GM18858 (cell line): ENCODE measurements at regions not wholly inside any gene's neighbourhood (a gene's known extent, or its start where the extent isn't known, plus 50 kb on each side); places are given as distances from the start of the nearest gene placed in this dataset.
"Not testable (repeated sequence)": the region's sequence is repeated elsewhere in the genome, so short reads cannot be mapped to it uniquely, and the experiment has no call there.

Experiments used
- ATAC-seq: cut with Tn5 transposase; IDR thresholded peaks from one replicate; pipeline ENCODE4 v1.9.1; 2021; ENCODE audit not compliant: unreplicated experiment

DNA sequence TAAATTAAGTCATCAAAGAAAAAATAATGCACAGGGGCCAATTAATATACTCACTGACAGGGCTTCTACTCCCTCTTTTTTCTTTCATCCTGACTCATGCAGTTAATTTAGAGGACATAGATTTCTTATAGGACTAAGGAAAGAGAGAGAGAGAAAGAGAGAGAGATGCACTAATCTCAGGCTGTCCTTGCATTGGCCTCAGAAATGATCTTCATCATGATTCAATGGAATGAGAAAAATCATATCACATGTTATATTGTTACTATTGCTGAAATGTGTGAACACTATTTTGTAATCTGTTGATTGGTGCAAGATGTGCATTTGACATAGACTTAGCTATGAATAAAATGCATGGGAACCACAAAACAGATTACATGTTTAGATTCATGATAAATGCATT lies 608.3 kb upstream of the NUDT12 start:
- no peak for ATAC-seq

GRCh38 chr5:104146652-104147051 lies 584.1 kb upstream of the NUDT12 start:
- no peak for ATAC-seq

DNA sequence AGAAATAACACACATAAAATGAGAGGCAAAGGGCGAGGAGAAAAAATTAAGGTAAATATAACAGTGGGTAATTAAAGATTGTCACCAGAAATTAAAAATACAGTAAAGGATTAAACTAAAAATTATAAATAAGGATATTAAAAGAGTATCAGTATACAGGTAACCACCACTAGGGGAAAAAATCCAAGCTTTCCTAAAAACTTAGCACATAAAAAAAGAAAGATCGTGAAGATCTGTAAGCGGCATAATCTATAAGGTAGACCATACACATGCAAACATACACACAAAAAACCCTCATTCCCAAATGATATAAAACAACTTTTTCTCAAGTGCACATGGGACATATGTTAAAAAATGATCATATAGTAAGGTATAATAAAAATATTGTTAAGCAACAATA lies 577.3 kb upstream of the NUDT12 start:
- ATAC-seq: no peak

DNA sequence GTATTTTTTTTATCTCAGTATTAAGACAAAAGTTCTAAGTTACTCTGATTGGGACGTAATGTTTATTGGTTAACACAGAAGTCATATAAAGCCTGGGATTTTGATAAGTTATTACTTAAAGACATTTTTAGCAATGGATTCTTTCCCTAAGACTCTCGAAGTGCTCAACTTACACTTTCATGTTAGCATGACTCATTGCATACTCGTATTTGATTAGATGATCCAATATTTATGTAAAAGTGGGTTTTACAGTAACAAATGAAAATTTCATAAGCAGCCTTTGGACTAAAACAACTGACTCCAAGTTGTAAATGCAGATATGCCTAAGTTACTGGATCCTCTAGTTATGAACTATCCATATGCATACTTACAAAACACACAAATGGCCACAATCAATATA lies 567.7 kb upstream of the NUDT12 start:
- no peak for ATAC-seq

GRCh38 chr5:104128348-104128747 lies 565.8 kb upstream of the NUDT12 start:
- ATAC-seq: no peak

DNA sequence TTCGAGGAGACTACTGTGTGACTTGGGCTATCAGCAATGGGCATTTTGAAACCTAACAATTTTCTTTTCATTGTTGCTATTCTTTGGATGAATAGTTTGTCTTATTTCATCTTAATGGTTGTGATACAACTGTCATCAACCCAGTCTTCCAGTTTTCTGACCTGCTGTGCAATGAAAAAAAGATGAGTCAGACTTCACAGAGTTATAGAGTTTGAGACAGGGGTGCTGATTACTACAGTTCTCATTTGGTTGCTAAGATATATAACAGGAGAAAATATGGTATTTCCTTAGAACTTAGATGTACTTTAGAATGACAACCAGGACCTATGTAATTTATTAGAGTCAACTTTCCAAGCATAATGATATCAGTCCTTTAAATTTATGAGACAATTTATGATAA lies 564.4 kb upstream of the NUDT12 start:
- no peak for ATAC-seq

DNA sequence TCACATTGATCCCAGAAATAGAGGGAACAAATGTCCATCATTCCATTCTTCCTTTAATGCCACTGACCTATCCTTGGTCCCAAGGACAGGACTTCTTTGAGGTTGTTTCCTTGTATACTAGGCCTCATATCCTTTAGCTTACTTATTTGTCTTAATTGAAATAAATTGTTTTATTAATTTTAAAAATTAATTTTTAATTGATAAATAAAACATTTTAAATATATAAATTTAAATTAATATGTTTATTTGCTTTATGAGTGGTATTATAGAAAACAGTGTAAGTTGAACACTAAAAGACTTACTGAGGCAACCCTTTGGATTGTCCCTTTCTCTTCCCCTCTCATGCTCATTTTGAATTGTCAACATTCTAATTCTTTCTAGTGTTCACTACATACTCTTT lies 556.9 kb upstream of the NUDT12 start:
- no peak for ATAC-seq

- no peak for ATAC-seq
Measured at GRCh38 chr5:104111632-104112031, 549.0 kb upstream of the NUDT12 start.

GRCh38 chr5:104096451-104096850 lies 533.9 kb upstream of the NUDT12 start:
- no peak for ATAC-seq

DNA sequence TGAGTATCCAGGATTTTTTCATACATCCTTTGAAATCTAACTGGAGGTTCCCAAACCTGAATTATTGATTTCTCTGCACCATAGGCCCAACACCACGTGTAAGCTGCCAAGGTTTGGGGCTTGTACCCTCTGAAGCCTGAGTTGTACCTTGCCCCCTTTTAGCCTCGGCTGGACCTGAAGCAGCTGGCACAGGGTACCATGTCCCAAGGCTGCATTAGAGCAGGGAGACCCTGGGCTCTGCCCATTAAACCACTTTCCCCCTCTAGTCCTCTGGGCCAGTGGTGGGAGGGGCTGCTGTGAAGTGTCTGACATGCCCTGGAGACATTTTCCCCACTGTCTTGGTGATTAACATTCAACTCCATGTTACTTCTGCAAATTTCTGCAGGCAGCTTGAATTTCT lies 532.9 kb upstream of the NUDT12 start:
- no peak for ATAC-seq

- no peak for ATAC-seq
Measured at GRCh38 chr5:104088876-104089778, 526.5 kb upstream of the NUDT12 start.

GRCh38 chr5:104084896-104085295 lies 522.3 kb upstream of the NUDT12 start:
- no peak for ATAC-seq

GRCh38 chr5:104082754-104083153 lies 520.2 kb upstream of the NUDT12 start:
- no peak for ATAC-seq

- no peak for ATAC-seq
Measured at GRCh38 chr5:104081232-104081631, 518.6 kb upstream of the NUDT12 start.

DNA sequence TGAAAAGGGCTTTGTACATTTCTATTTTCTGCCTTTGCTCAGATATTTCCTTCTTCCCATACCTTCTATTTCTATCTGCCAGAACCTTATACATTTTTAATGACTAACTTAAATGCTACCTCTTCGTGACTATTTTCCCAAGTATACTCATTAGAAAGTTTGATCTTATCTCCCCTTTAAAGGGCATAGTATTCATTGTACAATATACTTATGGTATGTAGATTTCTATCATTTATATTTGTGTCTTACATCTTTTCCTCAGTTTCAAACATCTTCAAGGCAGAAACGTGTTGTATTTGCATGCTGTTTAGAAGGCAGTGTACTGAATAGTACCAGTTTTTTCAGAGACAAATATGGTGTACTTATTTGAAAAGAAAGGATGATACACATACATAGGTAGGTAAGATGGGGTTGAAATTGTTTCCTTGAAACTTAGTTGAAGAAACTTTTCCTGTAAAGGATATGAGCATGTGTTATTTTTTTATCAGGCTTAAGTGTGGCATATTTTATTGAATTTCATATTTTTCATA lies 518.1 kb upstream of the NUDT12 start:
- ATAC-seq: no peak

GRCh38 chr5:104079861-104080645 lies 517.5 kb upstream of the NUDT12 start:
- ATAC-seq: not testable (repeated sequence)

- no peak for ATAC-seq
Measured at GRCh38 chr5:104071887-104072286, 509.3 kb upstream of the NUDT12 start.

DNA sequence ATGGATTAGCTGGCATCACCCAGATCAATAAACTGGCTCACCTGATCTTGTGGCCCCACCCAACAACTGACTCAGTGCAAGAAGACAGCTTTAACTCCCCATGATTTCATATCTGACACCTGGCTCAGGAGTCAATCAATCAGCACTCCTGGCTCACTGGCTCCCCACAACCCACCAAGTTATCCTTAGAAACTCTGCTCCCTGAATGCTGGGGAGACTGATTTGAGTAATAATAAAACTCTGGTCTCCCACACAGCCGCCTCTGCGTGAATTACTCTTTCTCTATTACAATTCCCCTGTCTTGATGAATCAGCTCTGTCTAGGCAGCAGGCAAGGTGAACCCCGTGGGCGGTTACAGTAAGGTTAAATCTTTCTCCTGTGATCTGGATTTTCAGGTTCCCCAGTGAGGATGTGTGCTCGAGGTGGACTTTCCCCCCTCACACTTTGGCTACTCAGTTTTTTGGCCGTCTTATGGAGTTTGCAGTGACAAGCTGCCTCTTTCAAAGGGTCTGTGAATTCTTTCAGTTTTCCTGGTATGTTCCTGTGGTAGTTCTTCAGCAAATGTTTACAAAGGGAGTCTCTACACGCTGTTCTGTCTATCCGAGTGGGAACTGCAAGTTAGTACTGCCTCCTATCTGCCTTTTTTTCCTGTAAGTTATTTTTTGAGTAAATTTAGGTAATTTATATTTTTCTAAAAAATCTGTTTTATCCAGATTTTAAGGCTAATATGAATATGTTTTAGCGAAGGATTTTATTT lies 500.2 kb upstream of the NUDT12 start:
- no peak for ATAC-seq

GRCh38 chr5:104061707-104062106 lies 499.1 kb upstream of the NUDT12 start:
- no peak for ATAC-seq

- ATAC-seq: no peak
Measured at GRCh38 chr5:104053353-104053649, 490.7 kb upstream of the NUDT12 start.

- ATAC-seq: no peak
Measured at GRCh38 chr5:104052558-104053352, 490.2 kb upstream of the NUDT12 start.
